Germinal center (tissue), 1 donor: ENCODE measurements at regions not wholly inside any gene's neighbourhood (a gene's known extent, or its start where the extent isn't known, plus 50 kb on each side); places are given as distances from the start of the nearest gene placed in this dataset.

ENCODE experiments used
- DNase-seq: peaks from one replicate; pipeline ENCODE4 v3.0.0; 2012; ENCODE audit warnings: mixed read lengths, low spot score

- DNase-seq = no peak
Measured at GRCh38 chr16:6498858-6499257, 833.8 kb upstream of the RBFOX1 start.

GRCh38 chr16:6496996-6497395 lies 835.6 kb upstream of the RBFOX1 start:
- DNase-seq = no peak

GRCh38 chr16:6495486-6496210 lies 837.0 kb upstream of the RBFOX1 start:
- DNase-seq = no peak

GRCh38 chr16:6494716-6495115 lies 837.9 kb upstream of the RBFOX1 start:
- DNase-seq = no peak

- no peak for DNase-seq
Measured at GRCh38 chr16:6493555-6493954, 839.1 kb upstream of the RBFOX1 start.

- no peak for DNase-seq
Measured at GRCh38 chr16:6492742-6493141, 839.9 kb upstream of the RBFOX1 start.

GRCh38 chr16:6484935-6485334 lies 847.7 kb upstream of the RBFOX1 start:
- no peak for DNase-seq

GRCh38 chr16:6484081-6484480 lies 848.6 kb upstream of the RBFOX1 start:
- no peak for DNase-seq

- DNase-seq = no peak
Measured at GRCh38 chr16:6483469-6484033, 849.1 kb upstream of the RBFOX1 start.

GRCh38 chr16:6482696-6483468 lies 849.8 kb upstream of the RBFOX1 start:
- DNase-seq = no peak

GRCh38 chr16:6481894-6482293 lies 850.8 kb upstream of the RBFOX1 start:
- no peak for DNase-seq

- DNase-seq = no peak
Measured at GRCh38 chr16:6453742-6454141, 878.9 kb upstream of the RBFOX1 start.

- no peak for DNase-seq
Measured at GRCh38 chr16:6447021-6447790, 885.4 kb upstream of the RBFOX1 start.

GRCh38 chr16:6446370-6446769 lies 886.3 kb upstream of the RBFOX1 start:
- DNase-seq = no peak

GRCh38 chr16:6439129-6439528 lies 893.5 kb upstream of the RBFOX1 start:
- no peak for DNase-seq

GRCh38 chr16:6428861-6429260 lies 903.8 kb upstream of the RBFOX1 start:
- DNase-seq = no peak

- no peak for DNase-seq
Measured at GRCh38 chr16:6427621-6428020, 905.0 kb upstream of the RBFOX1 start.

- DNase-seq = no peak
Measured at GRCh38 chr16:6407596-6407995, 925.0 kb upstream of the RBFOX1 start.

- no peak for DNase-seq
Measured at GRCh38 chr16:6406028-6406427, 926.6 kb upstream of the RBFOX1 start.

GRCh38 chr16:6382924-6383459 lies 949.7 kb upstream of the RBFOX1 start:
- no peak for DNase-seq

GRCh38 chr16:6381896-6382295 lies 950.7 kb upstream of the RBFOX1 start:
- no peak for DNase-seq

- no peak for DNase-seq
Measured at GRCh38 chr16:6377956-6378355, 954.7 kb upstream of the RBFOX1 start.
